ENCODE measurements at regions not wholly inside any gene's neighbourhood (a gene's known extent, or its start where the extent isn't known, plus 50 kb on each side); places are given as distances from the start of the nearest gene placed in this dataset.

DNA sequence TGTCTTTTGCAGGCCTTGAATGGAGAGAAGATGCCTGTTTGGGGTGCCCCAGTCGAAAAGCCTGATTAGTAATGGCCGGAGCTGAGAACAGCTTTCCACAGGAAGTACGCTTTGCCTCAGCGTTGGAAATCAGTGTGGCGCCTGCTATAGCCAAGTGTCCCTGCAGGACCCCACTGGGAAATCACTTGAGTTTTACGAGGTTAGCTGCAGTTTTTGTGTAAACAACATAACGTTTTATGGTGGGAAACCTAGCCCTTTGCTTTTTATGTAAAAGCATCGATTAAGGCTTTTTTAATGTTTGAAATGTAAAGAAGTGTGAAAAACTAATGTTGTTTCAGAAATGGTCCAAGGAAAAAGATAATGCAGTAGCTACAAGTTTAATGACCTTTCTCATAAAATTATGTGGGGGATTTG lies 234.2 kb downstream of the TTC32 start:
- Histone ChIP-seq H3K4me1 (ENCODE audit: low read length) (no peaks in the 10 kb centered on the region), H3K27ac (ENCODE audit: low read length) (no peak overlapping the region), H3K9me2 (replicated peaks; ENCODE audit: insufficient read depth, low read length) (no peaks in the 10 kb centered on the region), H3K9ac (ENCODE audit: low read length) (no peak overlapping the region), H3K4me3 (ENCODE audit: low read length) (no peak overlapping the region), H3K79me2 (ENCODE audit: low read length) (no peaks in the 10 kb centered on the region), H3K9me3 (replicated peaks; ENCODE audit: insufficient read depth, low read length) (no peaks in the 10 kb centered on the region), H3K4me2 (ENCODE audit: low read depth, low read length) (no peak overlapping the region), H3K36me3 (replicated peaks; ENCODE audit: insufficient read depth, low read length) (no peaks in the 10 kb centered on the region), H4K20me1 (ENCODE audit: insufficient read depth, low read length) (no peaks in the 10 kb centered on the region), H3F3A (ENCODE audit: insufficient read depth, low read length) (no peaks in the 10 kb centered on the region), H3K27me3 (replicated peaks; ENCODE audit: insufficient read depth, low read length) (no peaks in the 10 kb centered on the region), H2AFZ (ENCODE audit: low read length) (no peak overlapping the region)
- no peak for TF ChIP-seq CTCF (IDR thresholded peaks at IDR 0.05; ENCODE audit: low read length)
- TF ChIP-seq EZH2 (optimal IDR thresholded peaks at IDR 0.05; ENCODE audit: low read depth, low read length): no peak
- no peak for TF ChIP-seq EZH2phosphoT487 (IDR thresholded peaks at IDR 0.05; ENCODE audit: low read length)
- no peak for DNase-seq

- H3K36me3 ChIP-seq (replicated peaks; ENCODE audit: insufficient read depth, low read length): no peaks in the 10 kb centered on the region
- H3K27me3 ChIP-seq (replicated peaks; ENCODE audit: insufficient read depth, low read length): no peaks in the 10 kb centered on the region
- H3F3A ChIP-seq (ENCODE audit: insufficient read depth, low read length): no peaks in the 10 kb centered on the region
- DNase-seq: peak; percentile 27
- no peak overlapping the region for H3K27ac ChIP-seq (ENCODE audit: low read length)
- no peak overlapping the region for H2AFZ ChIP-seq (ENCODE audit: low read length)
- H3K4me2 ChIP-seq (ENCODE audit: low read depth, low read length): no peak overlapping the region
- TF ChIP-seq CTCF (IDR thresholded peaks at IDR 0.05; ENCODE audit: low read length): peak; percentile 32
- TF ChIP-seq EZH2phosphoT487 (IDR thresholded peaks at IDR 0.05; ENCODE audit: low read length): no peak
- no peak for TF ChIP-seq EZH2 (optimal IDR thresholded peaks at IDR 0.05; ENCODE audit: low read depth, low read length)
- H3K4me3 ChIP-seq (ENCODE audit: low read length): no peak overlapping the region
- H4K20me1 ChIP-seq (ENCODE audit: insufficient read depth, low read length): no peaks in the 10 kb centered on the region
- H3K4me1 ChIP-seq (ENCODE audit: low read length): no peaks in the 10 kb centered on the region
- H3K9me2 ChIP-seq (replicated peaks; ENCODE audit: insufficient read depth, low read length): no peaks in the 10 kb centered on the region
- no peaks in the 10 kb centered on the region for H3K79me2 ChIP-seq (ENCODE audit: low read length)
- H3K9ac ChIP-seq (ENCODE audit: low read length): no peak overlapping the region
- no peaks in the 10 kb centered on the region for H3K9me3 ChIP-seq (replicated peaks; ENCODE audit: insufficient read depth, low read length)
Measured at GRCh38 chr2:19667085-19667484, 234.7 kb downstream of the TTC32 start.

DNA sequence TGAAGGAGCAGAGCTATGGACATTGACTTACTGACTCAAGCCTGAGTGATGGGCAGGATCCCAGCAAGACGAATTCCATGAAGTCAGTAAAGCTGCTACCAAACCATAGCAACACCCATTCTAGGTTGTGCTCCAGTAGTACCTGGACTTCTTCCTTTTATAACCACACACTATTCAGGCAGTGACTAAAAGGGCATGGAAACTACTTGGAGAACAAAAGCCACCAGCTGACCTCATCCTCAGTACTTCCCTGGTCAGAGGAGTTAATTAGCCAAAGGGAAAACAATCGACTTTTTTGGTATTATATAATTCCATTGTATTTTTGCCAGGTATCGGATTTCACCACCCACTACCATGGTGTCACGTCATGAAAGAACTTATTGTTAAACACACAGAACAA lies 237.1 kb downstream of the TTC32 start:
- H3K4me3 ChIP-seq (ENCODE audit: low read length): no peak overlapping the region
- H3K27me3 ChIP-seq (replicated peaks; ENCODE audit: insufficient read depth, low read length): no peaks in the 10 kb centered on the region
- no peak for TF ChIP-seq EZH2 (optimal IDR thresholded peaks at IDR 0.05; ENCODE audit: low read depth, low read length)
- TF ChIP-seq CTCF (IDR thresholded peaks at IDR 0.05; ENCODE audit: low read length): no peak
- no peak for TF ChIP-seq EZH2phosphoT487 (IDR thresholded peaks at IDR 0.05; ENCODE audit: low read length)
- no peak overlapping the region for H3K27ac ChIP-seq (ENCODE audit: low read length)
- no peak overlapping the region for H3K9ac ChIP-seq (ENCODE audit: low read length)
- no peaks in the 10 kb centered on the region for H3K79me2 ChIP-seq (ENCODE audit: low read length)
- no peaks in the 10 kb centered on the region for H4K20me1 ChIP-seq (ENCODE audit: insufficient read depth, low read length)
- no peaks in the 10 kb centered on the region for H3K36me3 ChIP-seq (replicated peaks; ENCODE audit: insufficient read depth, low read length)
- no peak overlapping the region for H3K4me2 ChIP-seq (ENCODE audit: low read depth, low read length)
- H3K9me3 ChIP-seq (replicated peaks; ENCODE audit: insufficient read depth, low read length): no peaks in the 10 kb centered on the region
- H3K4me1 ChIP-seq (ENCODE audit: low read length): no peaks in the 10 kb centered on the region
- H2AFZ ChIP-seq (ENCODE audit: low read length): no peak overlapping the region
- H3F3A ChIP-seq (ENCODE audit: insufficient read depth, low read length): no peaks in the 10 kb centered on the region
- H3K9me2 ChIP-seq (replicated peaks; ENCODE audit: insufficient read depth, low read length): no peaks in the 10 kb centered on the region
- no peak for DNase-seq

Measured in MM.1S (cell line).